Spleen (tissue), 11 donors: ENCODE measurements at regions not wholly inside any gene's neighbourhood (a gene's known extent, or its start where the extent isn't known, plus 50 kb on each side); places are given as distances from the start of the nearest gene placed in this dataset.
A peak's percentile ranks its signal among the peaks of the same experiment; 100 is the strongest.

Experiments used
- DNase-seq: peaks from one replicate; pipeline ENCODE4 v3.0.0-alpha.2; 2020
- H3K27ac ChIP-seq, 8 donors: fragments of 200-600 bp; sonication (generic) in 7 of 8; 1 replicate in 4 of 8; 2 replicates in 4 of 8; pipeline versions ENCODE4 v1.5.0 to v1.8.0; 2016 to 2021; ENCODE audit warnings: inconsistent platforms in 4 of 8, mild to moderate bottlenecking in 4 of 8, moderate library complexity in 1 of 8
- H3K27me3 ChIP-seq, 7 donors: fragments of 200-600 bp; sonication (generic) in 6 of 7; replicated peaks in 1 of 7; 1 replicate in 4 of 7; 2 replicates in 3 of 7; pipeline versions ENCODE4 v1.5.0 to v1.8.0; 2016 to 2021; ENCODE audit warnings: inconsistent platforms in 3 of 7, mild to moderate bottlenecking in 1 of 7
- H3K36me3 ChIP-seq, 6 donors: fragments of 200-600 bp; sonication (generic) in 5 of 6; 1 replicate in 4 of 6; 2 replicates in 2 of 6; pipeline versions ENCODE4 v1.5.0 to v1.8.0; 2016 to 2021; ENCODE audit warnings: inconsistent platforms in 2 of 6
- H3K4me1 ChIP-seq, 6 donors: fragments of 200-600 bp; sonication (generic) in 5 of 6; 1 replicate in 3 of 6; 2 replicates in 3 of 6; pipeline versions ENCODE4 v1.5.0 to v1.8.0; 2016 to 2021; ENCODE audit warnings: inconsistent platforms in 3 of 6
- H3K4me3 ChIP-seq, 8 donors: fragments of 200-600 bp; sonication (generic) in 7 of 8; 1 replicate in 4 of 8; 2 replicates in 4 of 8; pipeline versions ENCODE4 v1.5.0 to v1.8.0; 2016 to 2021; ENCODE audit warnings: inconsistent platforms in 4 of 8, mild to moderate bottlenecking in 4 of 8, moderate library complexity in 2 of 8
- H3K9me3 ChIP-seq, 8 donors: fragments of 200-600 bp; sonication (generic) in 7 of 8; 1 replicate in 4 of 8; 2 replicates in 4 of 8; pipeline versions ENCODE4 v1.5.0 to v1.8.0; 2016 to 2021; ENCODE audit warnings: inconsistent platforms in 4 of 8
- CTCF ChIP-seq, 11 experiments: fragments of 200-600 bp in 7 of 11; fragments of 450-650 bp in 4 of 11; sonication (generic) in 4 of 11; IDR thresholded peaks in 8 of 11; conservative IDR thresholded peaks in 3 of 11; 1 replicate in 7 of 11; 2 replicates in 4 of 11; pipeline versions ENCODE4 v1.4.0 to v1.8.0; 2016 to 2021; ENCODE audit warnings: antibody characterized with exemption in 11 of 11, inconsistent platforms in 4 of 11, mild to moderate bottlenecking in 1 of 11
- POLR2A ChIP-seq, 3 donors: fragments of 450-650 bp; IDR thresholded peaks; one replicate each; pipeline ENCODE4 v1.5.1; 2017; ENCODE audit warnings: antibody characterized with exemption in 3 of 3, mild to moderate bottlenecking in 1 of 3
- POLR2AphosphoS5 ChIP-seq, 3 donors: sonication (generic); formaldehyde crosslinking; IDR thresholded peaks; one replicate each; pipeline ENCODE4 v1.5.1; 2017; ENCODE audit warnings: antibody characterized with exemption in 3 of 3
- whole genome bisulfite sequencing, 5 donors: extraction: QIAGEN DNeasy Blood & Tissue Kit in 3 of 5; methylation state at CpG; one replicate each; pipeline versions ENCODE4 v1.1.5 to v1.1.7; 2013 to 2018; 5-methylcytosine and 5-hydroxymethylcytosine counted together
- intact Hi-C: fragments of 100-400 bp; cut with DNase I; formaldehyde crosslinking; loops from one replicate; pipeline ENCODE4 v1.15.0; 2023; ENCODE audit warnings: low total_unique reads
- donor health status: healthy with polysubstance abuse.
- donor health status: DM: no; HTN: no; CAD: no; lungs with moderate emphysema.
- donor health status: DM: no; HTN: no; CAD: no.
- donor health status: Bipolar disorder and iron deficiency.
- donor health status: healthy.
- donor health status: DM: no; HTN: no; CAD: no.
- donor health status: DM: yes; HTN: yes; CAD: no.

DNA sequence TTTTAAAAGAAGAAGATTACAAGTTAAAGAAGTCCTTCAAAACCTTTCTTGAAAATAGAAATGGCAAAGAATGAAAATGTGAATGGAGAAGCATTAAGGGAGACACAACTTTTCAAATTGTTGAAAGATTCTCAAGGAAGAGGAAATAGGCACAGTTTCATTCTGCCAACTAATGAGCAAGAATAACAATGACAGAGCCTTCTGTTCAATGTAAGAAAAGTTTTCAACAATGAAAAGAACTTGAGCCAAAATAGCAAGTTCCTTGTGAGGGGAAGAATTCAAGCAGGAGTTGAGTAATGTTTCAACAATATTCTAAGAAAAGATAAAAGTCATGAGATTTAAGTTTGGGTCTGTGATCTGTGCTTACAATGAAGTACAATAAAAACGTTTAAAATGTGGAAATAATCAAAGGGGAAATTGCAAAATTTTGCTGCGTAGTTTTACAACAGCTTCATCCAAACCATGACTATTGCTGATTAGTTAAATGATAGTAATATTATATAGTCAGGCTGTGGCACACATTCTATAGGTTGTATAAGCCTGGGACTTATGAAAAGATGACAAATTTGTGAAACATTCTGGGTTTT is 122.6 kb downstream of the METTL4 start:
- no peaks in the 10 kb centered on the region for H3K9me3 ChIP-seq
- TF ChIP-seq POLR2A (IDR thresholded peaks at IDR 0.05), result no peak
- TF ChIP-seq POLR2AphosphoS5 (IDR thresholded peaks at IDR 0.05), result no peak
- no peak for TF ChIP-seq CTCF (IDR thresholded peaks at IDR 0.05 in 8 of 11, conservative IDR thresholded peaks at IDR 0.05 in 3 of 11)
- H3K36me3 ChIP-seq, result no peaks in the 10 kb centered on the region
- H3K4me3 ChIP-seq, result no peak overlapping the region
- 36 to 61% (median 49%) methylated on average over 2 of the region's 2 CpGs for WGBS, 5 donors
- intact Hi-C loops, result no loop called here
- DNase-seq, result no peak
- no peaks in the 10 kb centered on the region for H3K4me1 ChIP-seq
- H3K27me3 ChIP-seq, result no peaks in the 10 kb centered on the region
- H3K27ac ChIP-seq, result peak overlapping the region in 2 of 8 donors; percentile 43 to 47

GRCh38 chr18:2451556-2451955 is 119.7 kb downstream of the METTL4 start:
- H3K9me3 ChIP-seq, result peaks cover 0 to 13% (median 0%) of the 10 kb centered on the region in 8 donors
- 94 to 100% (median 96%) methylated on average over 1 of the region's 1 CpG for WGBS, 5 donors

GRCh38 chr18:2459886-2460285 is 111.4 kb downstream of the METTL4 start:
- Histone ChIP-seq H3K4me3 (no peak overlapping the region), H3K4me1 (no peaks in the 10 kb centered on the region), H3K27me3 (no peaks in the 10 kb centered on the region), H3K36me3 (no peaks in the 10 kb centered on the region), H3K9me3 (peaks cover 0 to 13% (median 0%) of the 10 kb centered on the region in 8 donors), H3K27ac (no peak overlapping the region)
- no peak for TF ChIP-seq POLR2AphosphoS5 (IDR thresholded peaks at IDR 0.05)
- no peak for TF ChIP-seq CTCF (IDR thresholded peaks at IDR 0.05 in 8 of 11, conservative IDR thresholded peaks at IDR 0.05 in 3 of 11)
- no peak for TF ChIP-seq POLR2A (IDR thresholded peaks at IDR 0.05)
- intact Hi-C loops, result no loop called here
- DNase-seq, result no peak
- 81 to 96% (median 94%) methylated on average over 2 of the region's 2 CpGs for WGBS, 5 donors

More at GRCh38 chr18:2451556-2451955, 119.7 kb downstream of the METTL4 start:
- no peaks in the 10 kb centered on the region for H3K27me3 ChIP-seq
- no peak overlapping the region for H3K4me3 ChIP-seq
- H3K4me1 ChIP-seq, result no peaks in the 10 kb centered on the region
- no peaks in the 10 kb centered on the region for H3K36me3 ChIP-seq
- intact Hi-C loops, result no loop called here
- TF ChIP-seq CTCF (IDR thresholded peaks at IDR 0.05 in 8 of 11, conservative IDR thresholded peaks at IDR 0.05 in 3 of 11) (no peak), POLR2A (IDR thresholded peaks at IDR 0.05) (no peak), POLR2AphosphoS5 (IDR thresholded peaks at IDR 0.05) (no peak)
- H3K27ac ChIP-seq, result no peak overlapping the region
- DNase-seq, result no peak

- WGBS, 5 donors, result 84 to 100% (median 98%) methylated on average over 1 of the region's 1 CpG
- Histone ChIP-seq H3K36me3 (no peaks in the 10 kb centered on the region), H3K4me1 (no peaks in the 10 kb centered on the region), H3K9me3 (no peaks in the 10 kb centered on the region), H3K27me3 (no peaks in the 10 kb centered on the region), H3K4me3 (no peak overlapping the region), H3K27ac (no peak overlapping the region)
- intact Hi-C loops, result no loop called here
- TF ChIP-seq POLR2A (IDR thresholded peaks at IDR 0.05) (no peak), CTCF (IDR thresholded peaks at IDR 0.05 in 8 of 11, conservative IDR thresholded peaks at IDR 0.05 in 3 of 11) (no peak)
- no peak for DNase-seq
These were observed 104.3 kb downstream of the METTL4 start for GRCh38 chr18:2466978-2467377.
